GM21786 (cell line): ENCODE measurements at regions not wholly inside any gene's neighbourhood (a gene's known extent, or its start where the extent isn't known, plus 50 kb on each side); places are given as distances from the start of the nearest gene placed in this dataset.
"Not testable (repeated sequence)": the region's sequence is repeated elsewhere in the genome, so short reads cannot be mapped to it uniquely, and the experiment has no call there.

Source experiments
- ATAC-seq: cut with Tn5 transposase; IDR thresholded peaks from one replicate; pipeline ENCODE4 v1.9.1; 2021; ENCODE audit not compliant: unreplicated experiment

DNA sequence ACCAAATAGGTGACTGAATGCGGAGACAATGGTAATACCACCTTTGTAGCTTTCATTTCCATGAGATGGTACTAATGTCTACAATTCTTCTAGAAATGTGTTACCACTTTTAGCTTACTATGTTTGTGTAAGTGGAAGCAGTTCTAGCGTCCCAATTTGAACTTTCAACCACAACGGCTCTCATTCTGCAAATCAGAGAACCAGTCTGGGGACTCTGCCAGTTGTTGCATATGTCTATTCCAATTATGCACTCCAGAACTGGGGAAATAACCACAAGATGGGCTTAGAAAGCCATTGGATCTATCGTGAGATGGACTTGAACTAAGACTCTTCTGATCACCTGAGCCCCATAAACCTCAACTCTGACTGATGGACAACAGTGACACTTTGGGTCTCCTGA is 862.3 kb downstream of the SLITRK1 start:
- ATAC-seq: no peak

DNA sequence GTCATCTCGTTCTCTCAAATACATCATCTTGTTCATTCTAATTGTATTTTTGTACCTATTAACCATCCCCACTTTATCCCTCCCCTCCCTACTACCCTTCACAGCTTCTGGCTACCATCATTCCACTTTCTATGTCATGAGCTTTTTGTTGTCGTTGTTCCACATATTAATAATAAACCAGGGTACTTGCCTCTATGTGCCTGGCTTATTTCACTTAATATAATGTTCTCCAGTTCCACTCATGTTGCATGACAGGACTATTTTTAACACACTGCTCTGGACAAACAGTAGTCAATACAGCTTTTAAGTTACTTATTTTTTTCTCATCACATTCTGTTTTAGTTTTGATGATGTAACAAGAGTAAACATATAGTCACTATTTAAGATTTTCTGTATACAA is 872.3 kb downstream of the SLITRK1 start:
- ATAC-seq: no peak

DNA sequence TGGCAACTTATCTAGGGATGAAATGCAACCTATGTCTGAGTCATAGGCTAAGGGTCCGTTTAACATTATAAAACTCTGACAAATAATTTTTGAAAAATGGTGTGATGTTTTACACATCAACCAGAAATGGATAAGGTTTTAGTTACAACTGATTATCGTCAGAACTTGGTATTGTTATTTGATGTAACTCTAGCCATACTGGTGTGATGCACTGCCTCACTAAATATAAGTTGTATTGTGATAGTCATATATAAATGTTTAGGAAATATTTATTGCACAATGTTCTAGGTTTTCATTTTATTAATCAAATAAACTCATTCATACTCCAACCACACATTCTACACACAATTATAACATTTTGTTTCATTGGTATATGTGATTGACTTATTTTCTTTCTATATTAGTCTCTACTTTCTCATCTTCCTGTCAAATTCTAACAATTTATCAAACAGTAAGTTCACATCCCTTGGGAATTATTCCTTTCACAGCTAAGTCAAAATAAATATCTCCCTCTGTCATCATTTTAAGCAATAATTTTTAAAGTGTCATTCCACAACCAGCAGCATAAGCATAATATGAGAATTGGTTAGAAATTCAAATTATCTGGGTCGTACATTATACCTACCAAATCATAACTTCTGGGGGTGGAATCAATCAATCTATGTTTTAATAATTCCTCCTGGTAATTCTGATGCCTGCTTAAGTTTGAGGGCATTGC is 873.9 kb downstream of the SLITRK1 start:
- ATAC-seq: no peak

DNA sequence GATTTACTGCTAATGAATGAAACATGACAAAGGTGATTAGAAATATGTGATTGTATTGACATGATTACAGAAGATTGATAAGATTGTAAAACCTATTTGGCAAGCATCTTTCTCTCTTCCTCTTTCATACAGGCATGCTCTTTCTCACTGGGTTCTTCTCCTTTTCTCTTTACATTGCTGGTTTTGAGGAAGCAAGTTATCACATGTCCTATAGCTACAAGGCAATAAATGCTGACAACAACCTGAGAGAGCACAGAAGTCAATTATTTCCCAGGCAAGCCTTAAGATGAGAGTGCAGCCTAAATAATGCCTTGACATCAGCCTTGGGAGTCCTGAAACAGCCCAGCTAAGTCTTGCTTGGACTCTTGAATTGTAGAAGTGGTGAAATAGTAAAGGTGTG is 875.0 kb downstream of the SLITRK1 start:
- no peak for ATAC-seq

DNA sequence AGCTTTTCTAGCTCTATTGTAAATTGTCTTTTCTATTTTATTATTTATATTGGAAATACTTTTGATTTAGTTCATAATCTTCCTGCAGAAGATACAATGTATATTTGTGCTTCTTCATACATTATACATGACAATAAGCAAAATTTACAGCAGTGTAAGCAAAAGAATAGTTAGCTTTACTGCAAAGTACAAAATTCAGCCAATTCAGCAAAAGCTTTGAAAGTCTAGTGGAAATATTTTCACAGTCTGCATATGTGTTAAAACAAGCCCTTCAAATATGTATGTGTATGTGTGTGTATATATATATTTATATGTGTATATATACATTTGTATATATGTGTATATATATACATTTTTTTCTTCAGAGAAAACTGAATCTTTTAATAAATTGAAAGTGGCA is 879.1 kb downstream of the SLITRK1 start:
- no peak for ATAC-seq

DNA sequence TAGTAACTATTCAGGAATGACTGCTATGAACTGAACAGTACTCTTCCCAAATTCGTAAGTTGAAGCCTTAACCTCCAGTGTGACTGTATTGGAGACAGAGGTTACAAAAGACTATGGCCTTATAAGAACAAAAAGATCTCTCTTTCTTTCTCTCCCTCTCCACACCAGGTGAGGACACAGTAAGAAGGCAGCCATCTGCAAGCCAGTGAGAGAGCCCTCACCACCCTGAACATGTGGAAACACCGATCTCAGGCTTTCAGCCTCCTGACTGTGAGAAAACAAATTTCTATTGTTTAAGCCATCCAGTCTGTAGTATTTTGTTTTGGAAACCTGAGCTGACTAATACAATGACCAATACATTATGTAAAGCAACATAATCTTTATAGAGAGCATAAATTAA is 888.9 kb downstream of the SLITRK1 start:
- ATAC-seq: no peak

DNA sequence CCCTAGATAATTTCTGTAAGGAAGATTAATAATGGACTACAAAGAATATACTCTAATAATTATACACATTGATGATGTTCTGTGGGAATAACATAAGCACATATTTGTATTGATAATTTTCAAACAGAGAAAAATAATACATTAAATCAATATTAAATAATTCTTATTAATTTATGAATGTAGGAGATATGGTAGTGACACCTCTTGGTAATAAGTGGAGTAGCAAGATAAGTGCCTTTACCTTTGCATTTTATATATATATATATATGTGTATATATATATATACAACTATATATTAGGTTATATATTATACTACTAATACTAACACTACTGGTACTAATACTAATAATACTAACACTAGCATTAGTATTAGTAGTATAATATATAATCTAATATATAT is 905.8 kb downstream of the SLITRK1 start:
- no peak for ATAC-seq

DNA sequence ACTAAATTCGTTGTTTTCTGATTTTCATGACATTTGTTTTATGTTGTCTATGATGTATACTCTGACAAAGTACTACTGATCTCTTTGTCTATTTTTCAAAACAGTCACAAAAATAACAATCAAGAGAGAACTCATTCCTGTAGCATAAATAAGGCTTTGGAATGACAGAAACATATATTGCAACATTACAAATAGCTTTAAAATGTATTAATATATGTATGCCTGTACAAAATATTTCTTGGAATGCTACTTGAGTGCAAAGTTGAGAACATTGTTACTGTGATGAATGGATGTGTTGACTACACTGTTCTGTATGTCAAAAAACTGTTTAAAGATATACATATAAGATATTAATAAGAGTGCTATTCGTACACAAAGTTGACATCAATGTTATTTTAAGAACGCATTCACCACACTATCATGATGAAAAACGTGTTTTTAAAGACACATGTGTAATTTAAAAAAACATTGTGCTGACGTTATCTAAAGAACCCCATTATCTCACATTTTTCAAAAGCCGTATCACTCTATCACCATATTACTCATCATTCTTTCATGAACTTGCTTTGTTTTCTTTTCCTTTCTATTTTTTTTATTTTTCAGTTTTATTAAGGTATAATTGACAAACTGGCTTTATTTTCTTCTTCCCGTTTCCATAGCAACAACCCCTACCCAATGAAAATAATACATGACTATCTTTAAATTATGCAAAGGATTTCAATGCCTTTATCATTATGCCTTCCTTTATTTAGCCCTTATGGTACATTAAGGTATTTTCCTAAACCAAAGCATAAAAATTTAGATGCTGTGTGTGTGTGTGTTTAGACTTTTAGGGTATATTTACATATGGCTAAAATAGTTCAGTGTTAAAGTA is 918.8 kb downstream of the SLITRK1 start:
- no peak for ATAC-seq

DNA sequence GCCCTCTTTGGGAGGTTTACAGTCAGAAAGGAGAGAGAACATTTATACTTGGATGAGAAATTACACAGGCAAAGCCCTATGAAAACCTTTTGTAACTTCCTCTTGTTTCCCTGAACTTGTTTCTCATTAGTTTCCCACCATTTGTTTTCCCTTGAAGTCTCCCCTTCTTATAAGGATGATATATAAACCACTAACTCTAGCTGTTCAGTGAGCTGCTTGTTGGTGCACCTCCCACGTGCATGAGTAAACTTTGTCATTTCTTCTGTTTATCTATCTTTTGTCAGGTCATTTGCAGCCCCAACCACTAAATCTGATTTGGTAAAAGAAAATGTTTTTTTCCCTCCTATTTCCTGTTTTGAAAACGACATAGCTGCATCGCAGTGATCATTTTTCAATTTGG is 919.9 kb downstream of the SLITRK1 start:
- ATAC-seq: no peak

DNA sequence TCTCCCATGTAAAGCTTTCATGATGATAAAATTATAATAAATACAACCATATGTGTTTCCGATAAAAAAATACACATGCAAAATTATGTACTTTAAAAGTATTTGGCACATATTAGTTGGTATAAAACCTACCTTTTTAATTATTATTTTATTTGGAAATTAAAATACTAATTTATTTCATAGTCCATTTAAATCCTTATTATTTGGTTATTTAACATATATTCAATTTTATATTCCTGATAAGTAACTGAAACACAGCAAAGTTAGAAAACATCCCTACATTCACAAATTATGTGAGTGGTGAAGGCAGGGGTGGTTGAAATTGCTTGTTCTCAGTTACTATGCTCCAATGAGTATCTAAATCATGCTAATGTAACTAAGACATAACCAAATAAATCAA is 920.5 kb downstream of the SLITRK1 start:
- no peak for ATAC-seq

DNA sequence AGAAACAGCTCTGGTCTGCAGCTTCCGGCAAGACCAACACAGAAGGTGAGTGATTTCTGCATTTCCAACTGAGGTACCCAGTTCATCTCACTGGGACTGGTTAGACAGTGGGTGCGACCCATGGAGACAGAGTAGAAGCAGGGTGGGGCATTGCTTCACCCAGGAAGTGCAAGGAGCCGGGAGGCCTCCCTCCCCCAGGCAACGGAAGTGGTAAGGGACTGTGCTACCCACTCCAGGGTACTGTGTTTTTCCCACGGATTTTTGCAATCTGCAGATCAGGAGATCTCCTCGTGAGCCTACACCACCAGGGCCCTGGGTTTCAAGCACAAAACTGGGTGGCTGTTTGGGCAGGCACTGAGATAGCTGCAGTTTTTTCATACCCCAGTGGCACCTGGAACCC is 929.9 kb downstream of the SLITRK1 start:
- not testable (repeated sequence) for ATAC-seq

DNA sequence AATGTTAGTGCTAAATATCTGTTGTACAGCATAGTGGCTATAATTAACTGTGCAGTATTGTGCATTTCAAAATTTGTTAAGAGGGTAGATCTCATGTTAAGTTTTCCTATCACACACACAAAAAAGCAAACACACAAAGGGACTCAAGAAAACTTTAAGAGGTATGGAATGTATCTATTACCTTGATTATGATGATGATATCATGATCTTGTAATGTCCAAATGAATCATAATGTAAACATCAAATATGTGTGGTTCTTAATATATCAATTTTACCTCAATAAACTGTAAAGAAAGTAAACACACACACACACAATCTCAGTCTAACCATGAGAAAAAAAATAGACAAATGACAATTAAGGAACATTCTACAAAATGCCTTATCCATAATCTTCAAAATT is 934.6 kb downstream of the SLITRK1 start:
- no peak for ATAC-seq

DNA sequence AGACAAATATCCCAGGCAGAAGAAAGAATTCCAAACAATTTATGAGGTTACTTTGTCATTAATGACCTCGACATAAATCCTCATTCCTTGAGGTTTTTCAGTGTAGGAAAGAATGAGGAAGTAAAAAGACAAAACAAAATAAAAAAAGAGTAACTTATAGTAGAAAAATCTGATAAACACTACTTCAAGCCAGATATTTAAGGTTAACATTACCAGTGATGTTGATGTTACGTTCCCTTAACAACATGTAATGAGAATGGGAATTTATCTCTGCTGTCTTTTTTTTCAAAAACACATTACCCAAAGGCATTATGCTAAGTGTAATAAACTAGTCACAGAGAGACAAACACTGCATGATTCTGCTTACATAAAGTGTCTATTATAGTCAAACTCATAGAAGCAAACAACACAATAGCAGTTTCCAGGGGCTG is 935.1 kb downstream of the SLITRK1 start:
- ATAC-seq: no peak

DNA sequence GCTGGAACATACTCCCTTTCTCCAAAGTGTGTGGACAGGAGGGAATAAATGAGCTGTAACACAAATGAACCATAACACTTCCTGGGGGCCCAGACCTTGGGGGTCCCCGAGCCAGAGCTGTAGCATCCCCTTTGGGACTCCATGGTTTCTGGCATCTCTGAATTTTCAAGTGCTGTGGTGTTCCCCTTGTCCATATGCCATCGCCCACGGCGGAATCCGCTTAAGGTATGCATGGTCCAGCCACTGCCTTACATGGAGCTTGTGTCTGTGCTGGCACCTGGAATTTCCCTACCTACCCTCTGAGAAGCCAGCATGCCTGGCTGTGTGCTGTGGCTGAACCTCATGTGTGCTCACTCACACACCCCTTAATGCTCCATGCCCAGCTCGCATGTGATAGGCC is 943.6 kb downstream of the SLITRK1 start:
- no peak for ATAC-seq

DNA sequence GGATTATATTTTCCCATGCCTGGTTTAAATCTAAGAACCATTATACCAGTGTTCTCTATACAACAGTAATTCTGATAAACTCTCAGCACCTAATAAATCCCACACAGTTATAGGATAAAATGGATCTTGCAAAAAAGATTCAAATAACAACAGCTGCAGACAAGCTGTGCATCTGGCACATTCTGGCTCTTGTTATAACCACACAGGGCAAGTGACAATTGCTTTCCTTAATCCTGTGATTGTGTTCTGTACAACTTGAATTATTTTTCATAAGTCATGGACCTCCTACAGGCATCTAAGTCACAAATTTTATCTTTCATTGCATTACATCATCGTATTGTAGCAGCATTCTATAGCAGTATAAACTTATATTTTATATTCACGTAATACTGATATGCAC is 948.3 kb downstream of the SLITRK1 start:
- no peak for ATAC-seq

DNA sequence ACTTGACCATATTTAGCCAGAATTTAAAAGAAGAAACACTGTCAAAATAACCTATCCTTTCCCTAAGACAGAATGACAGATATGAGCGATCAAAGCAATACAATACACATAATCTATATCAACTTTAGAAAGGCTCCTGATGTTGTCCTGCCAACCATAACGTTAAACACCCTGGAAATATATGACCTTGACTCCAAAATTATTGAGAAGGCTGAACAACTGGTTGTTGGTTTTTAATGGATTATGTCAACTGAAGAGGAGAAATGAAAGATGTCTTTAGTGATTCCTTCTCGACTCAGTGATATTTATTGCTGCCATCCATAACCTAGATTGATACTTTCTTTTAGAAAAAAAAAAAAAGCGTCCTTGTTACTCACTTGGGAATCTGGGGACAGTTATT is 957.2 kb downstream of the SLITRK1 start:
- ATAC-seq: no peak

DNA sequence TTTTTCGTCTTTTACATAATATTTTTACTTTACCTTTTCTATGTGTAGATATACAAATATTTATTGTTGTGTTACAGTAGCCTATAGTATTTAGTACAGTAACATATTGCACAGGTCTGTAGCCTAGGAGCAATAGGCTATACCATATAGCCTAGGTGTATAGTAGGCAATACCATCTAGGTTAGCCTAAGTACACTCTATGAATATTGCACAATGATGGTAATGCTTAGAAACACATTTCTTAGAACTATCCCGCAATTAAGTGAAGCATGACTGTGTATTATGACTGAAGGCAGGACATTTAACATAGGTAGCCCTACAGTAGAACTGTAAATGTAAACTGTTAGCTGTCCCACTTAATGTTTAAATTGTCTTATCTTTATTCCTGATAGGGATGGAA is 964.3 kb downstream of the SLITRK1 start:
- no peak for ATAC-seq

DNA sequence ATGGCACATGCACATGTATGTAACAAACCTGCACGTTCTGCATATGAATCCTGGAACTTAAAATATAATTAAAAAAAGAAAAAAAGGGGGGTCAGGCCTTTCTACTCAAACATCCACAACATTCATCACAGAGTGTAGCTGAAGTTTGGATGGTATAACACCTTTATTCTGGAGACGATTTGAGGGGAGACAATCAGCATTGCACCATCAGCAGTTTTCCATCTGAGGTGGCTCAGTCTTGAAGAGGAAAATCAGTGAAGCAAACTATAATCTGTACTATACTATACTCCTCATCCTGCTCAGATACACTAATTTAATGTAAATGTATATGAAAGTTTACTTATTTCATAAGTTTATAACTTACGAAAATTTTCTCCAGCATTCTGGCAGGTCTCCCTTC is 969.7 kb downstream of the SLITRK1 start:
- no peak for ATAC-seq

DNA sequence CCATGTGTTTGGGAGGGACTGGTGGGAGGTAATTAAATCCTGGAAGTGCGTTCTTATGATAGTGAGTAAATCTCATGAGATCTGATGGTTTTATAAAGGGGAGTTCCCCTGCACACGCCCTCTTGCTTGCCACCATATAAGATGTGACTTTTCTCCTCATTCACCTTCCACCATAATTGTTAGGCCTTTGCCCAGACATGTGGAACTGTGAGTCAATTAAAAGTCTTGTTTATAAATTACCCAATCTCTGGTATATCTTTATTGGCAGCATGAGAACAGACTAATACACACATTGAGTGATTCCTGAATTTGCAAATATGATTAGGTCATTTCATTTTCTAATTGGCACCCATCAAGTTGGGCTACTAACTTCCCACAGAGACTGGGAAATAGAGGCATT is 977.2 kb downstream of the SLITRK1 start:
- ATAC-seq: no peak

DNA sequence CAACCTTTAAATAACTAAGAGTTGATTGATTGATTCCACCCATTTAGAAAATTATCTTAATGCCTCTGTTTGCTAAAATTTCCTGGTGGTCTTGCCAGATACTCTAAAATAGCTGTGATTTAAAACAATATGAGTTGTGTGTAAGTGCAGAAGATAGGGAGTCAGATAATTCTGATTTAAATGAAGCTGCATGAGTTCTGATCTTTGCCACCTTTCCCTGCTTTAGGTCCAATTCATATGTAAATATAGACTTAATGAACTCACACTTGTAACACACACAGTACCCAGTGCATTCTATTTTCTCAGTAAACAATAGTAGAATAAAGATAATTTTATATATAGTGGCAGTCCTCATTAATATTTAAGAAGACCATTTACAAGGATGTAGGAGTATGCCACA is 981.8 kb downstream of the SLITRK1 start:
- ATAC-seq: no peak

DNA sequence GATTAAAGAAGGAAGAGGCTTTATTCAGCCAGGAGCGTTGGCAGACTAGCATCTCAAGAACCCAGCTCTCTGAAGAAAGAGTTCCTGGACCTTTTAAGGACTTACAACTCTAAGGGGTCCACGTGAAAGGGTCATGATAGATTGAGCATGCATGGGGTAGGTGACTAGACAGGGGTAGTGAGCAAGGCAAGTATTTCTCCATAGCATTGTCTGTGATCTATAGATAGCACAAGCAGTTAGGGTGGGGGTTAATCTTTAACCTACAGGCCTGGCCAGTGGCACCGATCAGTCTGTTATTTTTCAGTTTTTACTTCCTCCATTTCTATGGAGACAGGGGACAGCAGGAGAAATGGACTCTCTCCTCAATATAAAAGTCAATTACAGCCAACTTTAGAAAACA is 983.7 kb downstream of the SLITRK1 start:
- no peak for ATAC-seq

DNA sequence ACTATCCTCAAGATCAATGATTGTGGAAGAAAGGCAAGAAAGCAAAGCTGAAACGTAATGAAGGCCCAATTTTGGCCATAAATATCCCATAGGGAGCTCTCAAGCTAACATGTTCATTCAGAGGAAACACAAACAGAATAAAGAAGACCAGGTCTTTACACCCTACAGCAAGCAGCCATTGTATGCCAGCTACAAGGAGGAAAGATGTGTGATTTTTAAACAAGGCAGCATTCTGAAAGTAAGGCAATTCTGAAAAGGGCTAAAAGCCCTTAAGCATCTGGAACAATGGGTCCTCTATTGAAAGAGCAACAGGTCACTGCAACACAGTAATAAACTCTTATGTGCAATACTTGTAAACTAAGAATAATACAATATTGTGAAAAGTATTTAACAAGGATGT is 1002.4 kb downstream of the SLITRK1 start:
- no peak for ATAC-seq

DNA sequence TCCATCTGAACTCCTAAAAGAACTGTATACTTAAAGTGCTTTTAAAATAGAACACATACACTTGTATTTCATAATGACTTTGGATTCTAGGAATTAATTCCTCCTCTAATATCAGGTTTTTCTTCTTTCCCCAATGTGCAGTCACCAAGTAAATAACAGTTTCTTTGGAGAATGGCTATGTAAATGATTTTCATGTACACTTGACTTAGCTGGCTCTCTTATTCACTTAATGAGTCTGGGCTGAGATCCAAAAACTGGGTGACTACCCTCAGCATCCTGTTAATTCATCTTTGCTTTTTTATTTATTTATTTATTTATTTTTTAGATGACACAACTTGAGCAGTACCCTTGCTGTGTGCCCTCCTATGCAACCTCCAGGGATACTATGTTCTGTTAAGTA is 1003.7 kb downstream of the SLITRK1 start:
- ATAC-seq: no peak
